HUES6 (cell line): ENCODE measurements at regions not wholly inside any gene's neighbourhood (a gene's known extent, or its start where the extent isn't known, plus 50 kb on each side); places are given as distances from the start of the nearest gene placed in this dataset.

Experiments used
- H3K27ac ChIP-seq: 2 replicates; pipeline ENCODE4 v1.7.0; 2013; ENCODE audit warnings: low read depth, mild to moderate bottlenecking, low read length, inconsistent platforms
- H3K27me3 ChIP-seq: 2 replicates; pipeline ENCODE4 v1.6.1; 2013; ENCODE audit warnings: low read length; ENCODE audit not compliant: control insufficient read depth, insufficient read depth
- H3K36me3 ChIP-seq: 2 replicates; pipeline ENCODE4 v1.6.1; 2013; ENCODE audit warnings: low read length; ENCODE audit not compliant: control insufficient read depth, insufficient read depth
- H3K4me1 ChIP-seq: 2 replicates; pipeline ENCODE4 v1.6.1; 2013; ENCODE audit warnings: low read length; ENCODE audit not compliant: control insufficient read depth, insufficient read depth
- H3K4me3 ChIP-seq: 2 replicates; pipeline ENCODE4 v1.5.1; 2013; ENCODE audit warnings: low read depth, low read length
- H3K9ac ChIP-seq: one replicate; pipeline ENCODE4 v1.6.1; 2013; ENCODE audit warnings: mild to moderate bottlenecking, low read length
- H3K9me3 ChIP-seq: 2 replicates; pipeline ENCODE4 v1.6.1; 2013; ENCODE audit warnings: low read depth, low read length; ENCODE audit not compliant: control insufficient read depth, insufficient read depth

- Histone ChIP-seq H3K9ac (no peak overlapping the region), H3K27me3 (no peaks in the 10 kb centered on the region), H3K4me1 (peaks cover 12% of the 10 kb centered on the region; the same call in 1 of the 2 replicates)
These were observed 72.7 kb upstream of the MAP4K4 start for GRCh38 chr2:101624706-101625332.

GRCh38 chr2:101623031-101623521 is 74.4 kb upstream of the MAP4K4 start:
- Histone ChIP-seq H3K4me1 (peaks cover 13% of the 10 kb centered on the region; the same call in 1 of the 2 replicates), H3K4me3 (no peak overlapping the region), H3K27ac (no peak overlapping the region), H3K27me3 (no peaks in the 10 kb centered on the region), H3K9me3 (no peaks in the 10 kb centered on the region), H3K9ac (no peak overlapping the region), H3K36me3 (no peaks in the 10 kb centered on the region)

More at GRCh38 chr2:101624706-101625332, 72.7 kb upstream of the MAP4K4 start:
- Histone ChIP-seq H3K4me3 (no peak overlapping the region), H3K9me3 (no peaks in the 10 kb centered on the region), H3K36me3 (no peaks in the 10 kb centered on the region), H3K27ac (no peak overlapping the region)

GRCh38 chr2:101622210-101623030 is 75.1 kb upstream of the MAP4K4 start:
- Histone ChIP-seq H3K27ac (no peak overlapping the region), H3K36me3 (no peaks in the 10 kb centered on the region), H3K9me3 (no peaks in the 10 kb centered on the region), H3K27me3 (no peaks in the 10 kb centered on the region), H3K4me3 (no peak overlapping the region), H3K4me1 (peaks cover 20% of the 10 kb centered on the region; the same call in 1 of the 2 replicates), H3K9ac (peak overlapping the region; percentile 22)

- Histone ChIP-seq H3K36me3 (no peaks in the 10 kb centered on the region), H3K27me3 (no peaks in the 10 kb centered on the region), H3K9ac (no peak overlapping the region), H3K9me3 (no peaks in the 10 kb centered on the region), H3K4me1 (peaks cover 18% of the 10 kb centered on the region; the same call in 1 of the 2 replicates), H3K4me3 (no peak overlapping the region), H3K27ac (no peak overlapping the region)
These were observed 78.3 kb upstream of the MAP4K4 start for GRCh38 chr2:101619191-101619591.

- Histone ChIP-seq H3K4me1 (peaks cover 15% of the 10 kb centered on the region; the same call in 1 of the 2 replicates), H3K36me3 (no peaks in the 10 kb centered on the region), H3K9ac (no peak overlapping the region), H3K9me3 (no peaks in the 10 kb centered on the region), H3K27me3 (no peaks in the 10 kb centered on the region), H3K27ac (no peak overlapping the region), H3K4me3 (no peak overlapping the region)
These were observed 79.7 kb upstream of the MAP4K4 start for GRCh38 chr2:101617796-101618195.

GRCh38 chr2:101617188-101617587 is 80.3 kb upstream of the MAP4K4 start:
- Histone ChIP-seq H3K9ac (no peak overlapping the region), H3K27ac (no peak overlapping the region), H3K9me3 (no peaks in the 10 kb centered on the region), H3K36me3 (no peaks in the 10 kb centered on the region), H3K4me1 (peaks cover 13% of the 10 kb centered on the region; the same call in 1 of the 2 replicates), H3K27me3 (no peaks in the 10 kb centered on the region), H3K4me3 (no peak overlapping the region)

- Histone ChIP-seq H3K36me3 (no peaks in the 10 kb centered on the region), H3K27ac (no peak overlapping the region), H3K9me3 (peaks cover 5% of the 10 kb centered on the region; the same call in 1 of the 2 replicates), H3K27me3 (no peaks in the 10 kb centered on the region), H3K4me3 (no peak overlapping the region), H3K9ac (no peak overlapping the region), H3K4me1 (peaks cover 11% of the 10 kb centered on the region)
These were observed 83.3 kb upstream of the MAP4K4 start for GRCh38 chr2:101614127-101614759.

- H3K9ac ChIP-seq: no peak overlapping the region
- peaks cover 5% of the 10 kb centered on the region; the same call in 1 of the 2 replicates for H3K9me3 ChIP-seq
These were observed 84.3 kb upstream of the MAP4K4 start for GRCh38 chr2:101613056-101613704.

GRCh38 chr2:101612019-101612418 is 85.5 kb upstream of the MAP4K4 start:
- H3K27me3 ChIP-seq: no peaks in the 10 kb centered on the region
- H3K4me3 ChIP-seq: no peak overlapping the region
- peaks cover 9% of the 10 kb centered on the region; the same call in 1 of the 2 replicates for H3K9me3 ChIP-seq
- H3K36me3 ChIP-seq: no peaks in the 10 kb centered on the region
- H3K4me1 ChIP-seq: peaks cover 5% of the 10 kb centered on the region; the same call in 1 of the 2 replicates
- no peak overlapping the region for H3K9ac ChIP-seq
- no peak overlapping the region for H3K27ac ChIP-seq

More at GRCh38 chr2:101613056-101613704, 84.3 kb upstream of the MAP4K4 start:
- H3K36me3 ChIP-seq: no peaks in the 10 kb centered on the region
- peaks cover 15% of the 10 kb centered on the region for H3K4me1 ChIP-seq
- no peak overlapping the region for H3K4me3 ChIP-seq
- no peak overlapping the region for H3K27ac ChIP-seq
- H3K27me3 ChIP-seq: no peaks in the 10 kb centered on the region

- no peaks in the 10 kb centered on the region for H3K27me3 ChIP-seq
- H3K4me3 ChIP-seq: no peak overlapping the region
- peaks cover 9% of the 10 kb centered on the region; the same call in 1 of the 2 replicates for H3K9me3 ChIP-seq
- H3K4me1 ChIP-seq: peaks cover 5% of the 10 kb centered on the region; the same call in 1 of the 2 replicates
- no peaks in the 10 kb centered on the region for H3K36me3 ChIP-seq
- no peak overlapping the region for H3K9ac ChIP-seq
- H3K27ac ChIP-seq: no peak overlapping the region
These were observed 86.7 kb upstream of the MAP4K4 start for GRCh38 chr2:101610750-101611315.
